Loucy (cell line): ENCODE measurements at regions not wholly inside any gene's neighbourhood (a gene's known extent, or its start where the extent isn't known, plus 50 kb on each side); places are given as distances from the start of the nearest gene placed in this dataset.

Experiments
- H2AFZ ChIP-seq: fragments of 200-600 bp; sonication (generic); 2 replicates; pipeline ENCODE4 v1.6.0; 2016; ENCODE audit warnings: antibody characterized with exemption, mild to moderate bottlenecking, low read length, moderate library complexity
- H3F3A ChIP-seq: fragments of 200-600 bp; 2 replicates; pipeline ENCODE4 v1.6.0; 2016; ENCODE audit warnings: antibody characterized with exemption, low read depth, mild to moderate bottlenecking
- H3K27me3 ChIP-seq: fragments of 200-600 bp; sonication (generic); 2 replicates; pipeline ENCODE4 v1.6.1; 2014; ENCODE audit warnings: low read length, mild to moderate bottlenecking; ENCODE audit not compliant: insufficient read depth, poor library complexity, severe bottlenecking
- H3K36me3 ChIP-seq: fragments of 200-600 bp; sonication (generic); 2 replicates; pipeline ENCODE4 v1.6.1; 2016; ENCODE audit warnings: low read length; ENCODE audit not compliant: insufficient read depth
- H3K4me1 ChIP-seq: fragments of 200-600 bp; sonication (generic); 2 replicates; pipeline ENCODE4 v1.5.1; 2014; ENCODE audit warnings: low read length, mild to moderate bottlenecking; ENCODE audit not compliant: insufficient read depth, poor library complexity, severe bottlenecking
- H3K4me2 ChIP-seq: fragments of 200-600 bp; sonication (generic); 2 replicates; pipeline ENCODE4 v1.6.0; 2014; ENCODE audit warnings: antibody characterized with exemption, low read length, low read depth, mild to moderate bottlenecking; ENCODE audit not compliant: poor library complexity, severe bottlenecking
- H3K4me3 ChIP-seq: fragments of 200-600 bp; sonication (generic); 2 replicates; pipeline ENCODE4 v1.5.1; 2014; ENCODE audit warnings: low read length, mild to moderate bottlenecking, mixed read lengths; ENCODE audit not compliant: poor library complexity, severe bottlenecking
- H3K79me2 ChIP-seq: fragments of 200-600 bp; sonication (generic); 2 replicates; pipeline ENCODE4 v1.6.1; 2014; ENCODE audit warnings: low read length; ENCODE audit not compliant: insufficient read depth
- H3K9ac ChIP-seq: fragments of 200-600 bp; sonication (generic); 2 replicates; pipeline ENCODE4 v1.6.0; 2014; ENCODE audit warnings: mild to moderate bottlenecking, low read depth, low read length, moderate library complexity; ENCODE audit not compliant: poor library complexity, severe bottlenecking
- H3K9me2 ChIP-seq: fragments of 200-600 bp; sonication (generic); replicated peaks from 2 replicates; pipeline ENCODE4 v1.6.1; 2016; ENCODE audit warnings: low read depth, low read length, mixed read lengths
- H3K9me3 ChIP-seq: fragments of 200-600 bp; sonication (generic); 2 replicates; pipeline ENCODE4 v1.6.1; 2014; ENCODE audit warnings: mild to moderate bottlenecking, antibody characterized with exemption, low read length, low read depth; ENCODE audit not compliant: insufficient read depth
- H4K20me1 ChIP-seq: fragments of 200-600 bp; sonication (generic); 2 replicates; pipeline ENCODE4 v1.6.0; 2014; ENCODE audit warnings: antibody characterized with exemption, low read length, mild to moderate bottlenecking; ENCODE audit not compliant: insufficient read depth, poor library complexity, severe bottlenecking
- EZH2phosphoT487 ChIP-seq: fragments of 200-600 bp; IDR thresholded peaks from 2 replicates; pipeline ENCODE4 v1.6.1; 2018; ENCODE audit warnings: antibody characterized with exemption, mild to moderate bottlenecking, moderate library complexity, borderline replicate concordance
- TF ChIP-seq, protein P1 (sequence below): fragments of 200-600 bp; sonication (generic); conservative IDR thresholded peaks from 2 replicates; pipeline ENCODE4 v1.5.1; 2014; ENCODE audit warnings: mild to moderate bottlenecking, antibody characterized with exemption, low read length

DNA sequence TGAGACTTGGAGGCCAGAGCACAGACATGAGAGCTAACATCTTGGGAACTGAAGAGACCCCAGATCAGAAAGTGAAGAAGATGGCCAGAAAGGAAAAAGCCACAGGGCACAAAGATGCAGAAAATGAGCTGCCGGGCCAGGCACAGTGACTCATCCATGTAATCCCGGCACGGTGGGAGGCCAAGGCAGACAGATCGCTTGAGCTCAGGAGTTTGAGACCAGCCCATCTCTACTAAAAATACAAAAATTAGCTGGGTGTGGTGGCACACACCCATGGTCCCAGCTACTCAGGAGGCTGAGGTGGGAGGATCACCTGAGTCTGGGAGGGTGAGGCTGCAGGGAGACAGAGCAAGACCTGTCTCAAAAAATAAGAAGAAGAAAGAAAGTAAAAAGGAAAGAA lies 81.4 kb upstream of the MGMT start:
- Histone ChIP-seq H3K4me1 (peaks cover 7% of the 10 kb centered on the region), H3K36me3 (no peaks in the 10 kb centered on the region), H3K9me3 (no peaks in the 10 kb centered on the region), H3K27me3 (no peaks in the 10 kb centered on the region), H2AFZ (no peak overlapping the region), H3K4me2 (no peak overlapping the region), H3K9ac (no peak overlapping the region), H3K4me3 (no peak overlapping the region), H3K9me2 (no peaks in the 10 kb centered on the region), H3K79me2 (no peaks in the 10 kb centered on the region), H4K20me1 (no peaks in the 10 kb centered on the region), H3F3A (no peaks in the 10 kb centered on the region)
- TF ChIP-seq EZH2phosphoT487 = no peak
- TF ChIP-seq, protein P1, sequence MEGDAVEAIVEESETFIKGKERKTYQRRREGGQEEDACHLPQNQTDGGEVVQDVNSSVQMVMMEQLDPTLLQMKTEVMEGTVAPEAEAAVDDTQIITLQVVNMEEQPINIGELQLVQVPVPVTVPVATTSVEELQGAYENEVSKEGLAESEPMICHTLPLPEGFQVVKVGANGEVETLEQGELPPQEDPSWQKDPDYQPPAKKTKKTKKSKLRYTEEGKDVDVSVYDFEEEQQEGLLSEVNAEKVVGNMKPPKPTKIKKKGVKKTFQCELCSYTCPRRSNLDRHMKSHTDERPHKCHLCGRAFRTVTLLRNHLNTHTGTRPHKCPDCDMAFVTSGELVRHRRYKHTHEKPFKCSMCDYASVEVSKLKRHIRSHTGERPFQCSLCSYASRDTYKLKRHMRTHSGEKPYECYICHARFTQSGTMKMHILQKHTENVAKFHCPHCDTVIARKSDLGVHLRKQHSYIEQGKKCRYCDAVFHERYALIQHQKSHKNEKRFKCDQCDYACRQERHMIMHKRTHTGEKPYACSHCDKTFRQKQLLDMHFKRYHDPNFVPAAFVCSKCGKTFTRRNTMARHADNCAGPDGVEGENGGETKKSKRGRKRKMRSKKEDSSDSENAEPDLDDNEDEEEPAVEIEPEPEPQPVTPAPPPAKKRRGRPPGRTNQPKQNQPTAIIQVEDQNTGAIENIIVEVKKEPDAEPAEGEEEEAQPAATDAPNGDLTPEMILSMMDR = no peak

DNA sequence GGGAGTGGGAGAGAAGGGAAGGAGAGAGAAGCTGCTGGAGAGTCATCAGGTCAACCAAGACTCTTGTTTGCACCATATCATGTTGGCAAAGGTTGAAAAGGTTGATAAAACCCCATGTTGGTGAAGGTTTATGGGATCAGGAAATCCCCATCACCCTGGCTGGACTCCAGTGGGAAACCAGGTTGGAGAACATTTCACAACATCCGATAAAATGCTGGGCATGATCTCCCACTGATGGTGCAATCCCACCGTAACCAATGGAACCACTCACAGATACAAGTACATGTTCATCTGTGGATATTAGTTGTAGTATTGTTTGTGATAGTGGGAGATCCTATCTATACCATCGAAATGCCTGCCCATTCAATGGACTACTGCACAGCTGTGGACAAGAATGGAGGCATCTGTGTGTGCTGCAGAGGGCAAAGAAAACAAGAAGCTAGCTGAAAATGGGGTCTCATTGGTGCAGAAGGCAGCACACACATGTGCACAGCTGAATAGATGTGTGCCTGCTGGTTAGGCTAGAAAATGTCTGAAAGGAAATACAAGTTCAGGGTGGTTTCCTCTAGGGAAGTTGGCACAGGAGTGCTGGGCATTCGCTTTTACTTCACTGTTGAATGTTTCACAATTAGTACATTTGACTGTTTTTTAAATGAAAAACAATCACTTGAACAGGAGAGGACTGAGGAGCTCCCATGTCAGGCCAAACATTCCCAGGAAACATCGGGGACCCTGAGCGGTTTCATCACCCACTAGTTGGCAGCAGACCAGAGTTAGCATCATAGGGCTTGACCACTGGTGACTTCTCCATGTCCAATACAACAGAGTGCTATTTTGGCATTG lies 80.4 kb upstream of the MGMT start:
- H3K27me3 ChIP-seq = no peaks in the 10 kb centered on the region
- no peaks in the 10 kb centered on the region for H3K79me2 ChIP-seq
- TF ChIP-seq EZH2phosphoT487 = no peak
- TF ChIP-seq, protein P1 = no peak
- H3K4me2 ChIP-seq = no peak overlapping the region
- H3F3A ChIP-seq = no peaks in the 10 kb centered on the region
- H4K20me1 ChIP-seq = no peaks in the 10 kb centered on the region
- peaks cover 7% of the 10 kb centered on the region for H3K4me1 ChIP-seq
- no peaks in the 10 kb centered on the region for H3K9me3 ChIP-seq
- H3K4me3 ChIP-seq = no peak overlapping the region
- peak overlapping the region; percentile 55 for H2AFZ ChIP-seq
- H3K9ac ChIP-seq = no peak overlapping the region
- H3K9me2 ChIP-seq = no peaks in the 10 kb centered on the region
- H3K36me3 ChIP-seq = no peaks in the 10 kb centered on the region

DNA sequence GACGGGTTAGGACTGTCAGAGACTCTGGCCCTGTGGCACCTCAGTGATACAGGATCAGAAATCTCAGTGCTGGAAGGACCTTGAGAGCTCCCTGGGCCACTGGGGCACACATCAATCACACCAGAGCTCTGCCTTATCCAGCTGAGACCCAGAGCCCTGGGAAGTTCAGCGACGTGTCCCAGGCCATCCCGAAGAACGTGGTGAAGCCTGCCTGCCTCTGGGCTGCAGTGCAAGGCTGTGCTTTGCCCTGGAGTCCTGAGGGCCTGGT lies 79.8 kb upstream of the MGMT start:
- Histone ChIP-seq H3K4me2 (no peak overlapping the region), H3K9ac (no peak overlapping the region), H2AFZ (no peak overlapping the region; the same call in 1 of the 2 replicates), H3K4me1 (peaks cover 7% of the 10 kb centered on the region), H3K4me3 (no peak overlapping the region), H3K9me2 (no peaks in the 10 kb centered on the region), H3K79me2 (no peaks in the 10 kb centered on the region), H3F3A (no peaks in the 10 kb centered on the region), H4K20me1 (no peaks in the 10 kb centered on the region), H3K9me3 (no peaks in the 10 kb centered on the region), H3K36me3 (no peaks in the 10 kb centered on the region), H3K27me3 (no peaks in the 10 kb centered on the region)
- no peak for TF ChIP-seq EZH2phosphoT487

DNA sequence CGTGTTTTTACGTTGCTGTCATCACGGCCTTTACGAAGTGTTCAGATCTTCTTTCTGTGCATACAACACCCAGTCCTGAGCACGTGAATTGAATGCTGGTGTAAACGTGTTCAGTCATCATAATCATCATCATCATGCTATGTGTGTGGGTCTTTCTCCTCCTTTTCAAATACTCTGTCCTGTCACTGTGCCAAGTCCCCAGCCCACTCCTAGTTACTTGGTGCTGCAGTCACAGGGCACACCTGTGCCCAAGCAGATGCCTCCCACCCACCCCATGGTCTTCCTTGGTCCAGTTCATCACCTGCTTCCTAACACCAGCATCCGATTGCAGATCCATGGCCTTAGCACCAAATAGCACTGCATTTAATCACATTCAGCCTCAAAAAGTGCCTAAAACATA lies 78.6 kb upstream of the MGMT start:
- Histone ChIP-seq H3K9me2 (no peaks in the 10 kb centered on the region), H3K27me3 (no peaks in the 10 kb centered on the region), H3F3A (no peaks in the 10 kb centered on the region), H3K36me3 (no peaks in the 10 kb centered on the region), H3K4me1 (peaks cover 7% of the 10 kb centered on the region), H3K9ac (no peak overlapping the region), H3K9me3 (no peaks in the 10 kb centered on the region), H3K4me3 (no peak overlapping the region), H3K4me2 (no peak overlapping the region), H3K79me2 (no peaks in the 10 kb centered on the region), H2AFZ (no peak overlapping the region), H4K20me1 (no peaks in the 10 kb centered on the region)
- TF ChIP-seq EZH2phosphoT487 = no peak
- TF ChIP-seq, protein P1 = no peak
